ENCODE measurements at regions not wholly inside any gene's neighbourhood (a gene's known extent, or its start where the extent isn't known, plus 50 kb on each side); places are given as distances from the start of the nearest gene placed in this dataset.

DNA sequence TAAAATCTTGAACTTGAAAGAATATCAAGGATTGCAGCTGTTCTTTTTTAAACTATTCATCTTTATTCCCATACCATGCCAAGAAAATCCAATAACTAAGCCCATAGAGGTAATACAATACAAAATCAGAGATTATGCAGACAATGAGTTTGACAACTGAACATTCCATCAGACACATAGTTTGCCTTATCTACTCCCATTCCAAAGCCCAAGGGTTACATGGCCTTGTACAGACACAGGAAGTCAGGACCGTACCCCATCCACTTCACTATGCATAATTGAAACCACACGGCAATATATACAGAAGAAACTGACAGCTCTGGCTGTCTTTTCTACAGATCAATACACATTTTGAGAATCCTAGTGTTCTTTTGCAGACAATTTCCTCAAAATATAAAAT, 181.3 kb downstream of the TMX3 start:
- H3K4me3 Mint-ChIP-seq = no peak overlapping the region
- CTCF ChIA-PET = no interaction called here

DNA sequence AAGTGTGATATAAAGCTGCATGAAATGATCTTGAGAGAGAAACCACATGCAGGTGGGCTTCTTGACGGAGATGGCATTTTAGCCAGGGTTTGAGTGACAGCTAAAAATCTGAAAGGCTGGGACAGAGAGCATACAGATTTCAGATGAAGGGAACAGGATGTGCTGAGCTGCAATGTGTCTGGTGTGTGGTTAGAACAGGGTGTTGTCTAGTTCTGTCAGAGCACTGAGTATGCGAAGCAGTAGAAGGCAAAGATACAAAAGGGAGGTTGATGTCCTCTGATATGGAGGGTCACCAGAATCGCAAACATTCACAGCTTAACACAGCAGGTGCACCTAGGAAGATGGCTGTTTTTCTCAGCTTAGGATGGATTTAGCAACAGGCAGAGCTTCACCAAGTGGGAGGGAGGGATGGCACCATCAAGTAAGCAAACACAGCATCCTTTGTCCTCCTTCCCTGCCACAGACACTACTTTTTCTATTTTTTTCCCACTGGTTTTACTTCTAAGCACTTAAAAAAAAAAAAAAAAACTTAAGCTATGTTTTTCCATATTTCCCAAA, 182.5 kb downstream of the TMX3 start:
- Mint-ChIP-seq H3K27ac (no peak overlapping the region), H3K9me3 (no peaks in the 10 kb centered on the region)
- ATAC-seq (ENCODE audit: low read depth) = no peak

More for the DNA sequence above, 181.3 kb downstream of the TMX3 start:
- TF ChIP-seq, protein P1, sequence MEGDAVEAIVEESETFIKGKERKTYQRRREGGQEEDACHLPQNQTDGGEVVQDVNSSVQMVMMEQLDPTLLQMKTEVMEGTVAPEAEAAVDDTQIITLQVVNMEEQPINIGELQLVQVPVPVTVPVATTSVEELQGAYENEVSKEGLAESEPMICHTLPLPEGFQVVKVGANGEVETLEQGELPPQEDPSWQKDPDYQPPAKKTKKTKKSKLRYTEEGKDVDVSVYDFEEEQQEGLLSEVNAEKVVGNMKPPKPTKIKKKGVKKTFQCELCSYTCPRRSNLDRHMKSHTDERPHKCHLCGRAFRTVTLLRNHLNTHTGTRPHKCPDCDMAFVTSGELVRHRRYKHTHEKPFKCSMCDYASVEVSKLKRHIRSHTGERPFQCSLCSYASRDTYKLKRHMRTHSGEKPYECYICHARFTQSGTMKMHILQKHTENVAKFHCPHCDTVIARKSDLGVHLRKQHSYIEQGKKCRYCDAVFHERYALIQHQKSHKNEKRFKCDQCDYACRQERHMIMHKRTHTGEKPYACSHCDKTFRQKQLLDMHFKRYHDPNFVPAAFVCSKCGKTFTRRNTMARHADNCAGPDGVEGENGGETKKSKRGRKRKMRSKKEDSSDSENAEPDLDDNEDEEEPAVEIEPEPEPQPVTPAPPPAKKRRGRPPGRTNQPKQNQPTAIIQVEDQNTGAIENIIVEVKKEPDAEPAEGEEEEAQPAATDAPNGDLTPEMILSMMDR (IDR thresholded peaks at IDR 0.05) = no peak
- H3K27ac Mint-ChIP-seq = no peak overlapping the region
- POLR2A ChIA-PET = no interaction called here
- no peak for DNase-seq
- H3K9me3 Mint-ChIP-seq = no peaks in the 10 kb centered on the region
- H3K27me3 Mint-ChIP-seq = no peaks in the 10 kb centered on the region
- ATAC-seq (ENCODE audit: low read depth) = no peak
- no peaks in the 10 kb centered on the region for H3K36me3 Mint-ChIP-seq (ENCODE audit: low read depth)
- H3K4me1 Mint-ChIP-seq = no peaks in the 10 kb centered on the region
- intact Hi-C loops (cut with micrococcal nuclease) = no loop called here

DNA sequence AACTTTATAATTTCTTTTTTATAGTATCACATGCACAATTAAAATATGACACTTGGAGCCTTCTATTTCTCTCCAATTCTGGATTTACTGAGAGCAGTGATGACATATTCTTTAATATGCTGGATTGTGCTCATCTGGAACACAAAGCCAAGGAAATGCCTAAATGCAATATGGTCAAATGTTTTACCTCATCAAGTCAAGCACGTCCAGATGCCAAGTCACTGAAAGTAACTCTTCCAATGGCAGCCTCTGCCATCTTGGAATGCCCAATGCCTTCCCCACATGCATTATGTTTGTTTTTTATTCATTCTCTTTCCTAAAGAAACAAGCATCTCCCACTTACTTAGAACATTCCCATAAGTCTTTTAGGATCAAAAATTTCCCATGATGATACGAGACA, 189.8 kb downstream of the TMX3 start:
- H3K27me3 Mint-ChIP-seq = no peaks in the 10 kb centered on the region
- intact Hi-C loops (cut with micrococcal nuclease) = no loop called here
- DNase-seq = no peak
- no peaks in the 10 kb centered on the region for H3K4me1 Mint-ChIP-seq
- TF ChIP-seq, protein P1 (IDR thresholded peaks at IDR 0.05) = no peak
- H3K9me3 Mint-ChIP-seq = no peaks in the 10 kb centered on the region
- ChIA-PET POLR2A (no interaction called here), CTCF (no interaction called here)
- no peak for ATAC-seq (ENCODE audit: low read depth)
- no peak overlapping the region for H3K27ac Mint-ChIP-seq
- no peak overlapping the region for H3K4me3 Mint-ChIP-seq
- H3K36me3 Mint-ChIP-seq (ENCODE audit: low read depth) = no peaks in the 10 kb centered on the region

More for the DNA sequence above, 182.5 kb downstream of the TMX3 start:
- H3K27me3 Mint-ChIP-seq = no peaks in the 10 kb centered on the region
- H3K36me3 Mint-ChIP-seq (ENCODE audit: low read depth) = no peaks in the 10 kb centered on the region
- H3K4me1 Mint-ChIP-seq = no peaks in the 10 kb centered on the region
- TF ChIP-seq, protein P1 (IDR thresholded peaks at IDR 0.05) = no peak
- POLR2A ChIA-PET = no interaction called here
- intact Hi-C loops (cut with micrococcal nuclease) = no loop called here
- DNase-seq = no peak
- CTCF ChIA-PET = no interaction called here
- H3K4me3 Mint-ChIP-seq = no peak overlapping the region

DNA sequence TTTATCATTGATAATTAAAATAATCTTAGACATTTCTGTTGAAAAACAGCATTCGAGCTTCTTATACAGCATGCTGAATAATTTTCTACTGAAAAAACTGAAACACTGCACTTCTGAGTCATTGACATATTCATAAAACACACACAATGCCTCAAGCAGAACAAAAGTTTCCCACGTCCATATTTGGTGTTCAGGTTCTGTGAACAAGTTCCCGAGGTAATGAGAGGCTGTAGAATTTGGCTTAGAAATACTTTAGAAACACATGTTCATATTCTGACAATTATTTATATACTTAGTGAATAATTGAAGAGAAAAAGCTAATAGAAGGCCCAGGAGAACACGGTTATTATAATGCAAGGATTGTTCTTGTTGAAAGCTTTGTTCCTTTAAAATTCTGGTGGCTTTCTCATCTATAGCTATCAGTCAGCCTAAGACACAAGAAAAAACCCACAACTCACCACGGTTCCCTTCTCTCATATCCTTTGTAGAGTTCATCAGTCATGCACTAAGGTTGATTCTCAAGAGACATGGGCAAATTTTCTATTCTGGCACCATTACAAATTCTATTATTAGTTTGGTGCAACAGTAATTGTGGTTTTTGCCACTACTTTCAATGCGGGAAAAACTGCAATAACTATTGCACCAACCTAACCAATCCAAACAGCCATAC, 194.4 kb downstream of the TMX3 start:
- ATAC-seq (ENCODE audit: low read depth) (no peak), DNase-seq (no peak)
- no peaks in the 10 kb centered on the region for H3K27me3 Mint-ChIP-seq
- TF ChIP-seq, protein P1 (IDR thresholded peaks at IDR 0.05) = no peak
- intact Hi-C loops (cut with micrococcal nuclease) = no loop called here
- H3K9me3 Mint-ChIP-seq = no peaks in the 10 kb centered on the region
- POLR2A ChIA-PET = no interaction called here
- H3K4me1 Mint-ChIP-seq = no peaks in the 10 kb centered on the region
- CTCF ChIA-PET = no interaction called here
- no peak overlapping the region for H3K27ac Mint-ChIP-seq
- H3K36me3 Mint-ChIP-seq (ENCODE audit: low read depth) = no peaks in the 10 kb centered on the region
- H3K4me3 Mint-ChIP-seq = no peak overlapping the region

DNA sequence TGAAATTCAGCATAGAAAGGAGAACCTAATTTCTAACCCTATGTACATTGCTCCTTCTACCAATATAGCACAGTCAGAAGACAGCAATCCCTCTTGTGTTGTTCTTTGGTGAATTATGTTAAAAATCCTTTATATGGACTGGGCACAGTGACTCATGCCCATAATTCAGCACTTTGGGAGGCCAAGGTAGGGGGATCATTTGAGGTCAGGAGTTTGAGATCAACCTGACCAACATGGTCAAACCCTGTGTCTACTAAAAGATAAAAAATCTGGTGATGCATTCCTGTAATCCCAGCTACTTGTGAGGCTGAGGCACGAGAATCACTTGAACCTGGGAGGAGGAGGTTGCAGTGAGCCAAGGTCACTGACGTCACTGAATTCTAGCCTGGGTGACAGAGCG, 195.6 kb downstream of the TMX3 start:
- intact Hi-C loops (cut with micrococcal nuclease) = no loop called here
- Mint-ChIP-seq H3K27me3 (no peaks in the 10 kb centered on the region), H3K36me3 (ENCODE audit: low read depth) (no peaks in the 10 kb centered on the region), H3K4me1 (no peaks in the 10 kb centered on the region), H3K27ac (no peak overlapping the region), H3K9me3 (no peaks in the 10 kb centered on the region), H3K4me3 (no peak overlapping the region)
- CTCF ChIA-PET = no interaction called here
- no peak for DNase-seq
- ATAC-seq (ENCODE audit: low read depth) = no peak
- POLR2A ChIA-PET = no interaction called here
- TF ChIP-seq, protein P1 (IDR thresholded peaks at IDR 0.05) = no peak
